ENCODE measurements at regions not wholly inside any gene's neighbourhood (a gene's known extent, or its start where the extent isn't known, plus 50 kb on each side); places are given as distances from the start of the nearest gene placed in this dataset.

GRCh38 chr2:204452464-204453023, 92.7 kb upstream of the PARD3B start:
- ATAC-seq (peak; percentile 79), DNase-seq (ENCODE audit: missing footprints) (no peak)
- intact Hi-C loops (cut with DNase I): loop anchor here (10.0 kb wide), 1 partner anchor 242 kb away; no protein-coding TSS in a partner anchor

GRCh38 chr2:204453730-204454167, 91.5 kb upstream of the PARD3B start:
- ATAC-seq: peak; percentile 32
- intact Hi-C loops (cut with DNase I): loop anchor here (10.0 kb wide), 1 partner anchor 241 kb away; no protein-coding TSS in a partner anchor
- peak; percentile 66 for DNase-seq (ENCODE audit: missing footprints)

DNA sequence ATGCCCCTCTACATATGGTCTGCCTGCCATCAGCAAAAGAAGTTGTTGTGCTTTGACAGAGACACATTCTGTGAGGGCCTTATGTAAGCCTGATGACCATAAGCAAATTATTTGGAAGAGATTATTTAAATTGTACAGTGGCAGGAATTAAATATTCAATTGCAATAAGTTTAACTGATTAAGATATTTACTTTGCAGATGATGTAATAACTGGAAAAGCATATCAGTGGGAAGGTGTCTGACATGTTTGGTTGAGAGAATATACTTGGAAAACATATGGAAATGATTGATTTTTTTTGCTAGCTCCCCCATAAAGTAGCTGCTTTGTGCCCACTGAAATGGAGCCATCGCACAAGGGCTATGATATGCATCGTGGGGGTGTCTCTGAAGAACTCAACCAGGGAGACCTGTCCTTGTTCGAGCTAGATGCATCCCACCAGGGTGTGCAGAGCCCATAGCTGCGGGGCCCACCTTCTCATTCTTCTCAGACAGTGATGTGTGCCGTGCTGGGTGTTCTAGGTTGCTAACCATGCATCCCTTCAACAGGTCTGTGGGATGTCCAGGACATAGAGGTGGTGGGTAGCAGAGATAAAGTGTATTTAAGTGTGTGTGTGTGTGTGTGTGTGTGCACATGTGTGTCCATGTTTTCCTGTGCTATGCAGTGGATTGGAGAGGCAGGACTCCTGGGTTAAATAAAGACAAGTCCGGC, 90.4 kb upstream of the PARD3B start:
- ATAC-seq: no peak
- intact Hi-C loops (cut with DNase I): loop anchor here (10.0 kb wide), 1 partner anchor 240 kb away; no protein-coding TSS in a partner anchor
- DNase-seq (ENCODE audit: missing footprints): no peak

- intact Hi-C loops (cut with DNase I): no loop called here
- DNase-seq (ENCODE audit: missing footprints): no peak
- ATAC-seq: peak; percentile 34
These were observed 76.4 kb upstream of the PARD3B start for GRCh38 chr2:204468746-204469429.

DNA sequence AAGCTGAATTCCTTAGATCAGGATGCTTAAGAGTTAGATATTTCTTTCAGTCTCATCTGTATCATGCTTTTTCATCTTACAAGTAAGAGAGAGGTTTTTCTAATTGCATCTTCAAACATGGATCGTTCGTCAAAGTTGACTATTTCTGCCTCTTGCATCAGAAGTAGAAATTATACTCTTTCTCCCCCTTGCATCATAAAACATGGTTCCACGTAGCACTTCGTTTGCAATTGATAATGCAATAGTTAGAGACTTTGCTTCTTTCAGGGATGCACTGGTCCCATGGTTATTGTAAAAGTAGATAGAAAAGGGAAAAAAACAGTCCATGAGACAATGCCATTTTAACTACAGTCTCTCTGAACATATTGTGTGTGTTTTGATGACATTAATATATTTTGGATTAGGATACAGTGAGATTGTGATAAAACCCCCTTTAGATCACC, 75.1 kb upstream of the PARD3B start:
- intact Hi-C loops (cut with DNase I): no loop called here
- ATAC-seq (no peak), DNase-seq (ENCODE audit: missing footprints) (no peak)

DNA sequence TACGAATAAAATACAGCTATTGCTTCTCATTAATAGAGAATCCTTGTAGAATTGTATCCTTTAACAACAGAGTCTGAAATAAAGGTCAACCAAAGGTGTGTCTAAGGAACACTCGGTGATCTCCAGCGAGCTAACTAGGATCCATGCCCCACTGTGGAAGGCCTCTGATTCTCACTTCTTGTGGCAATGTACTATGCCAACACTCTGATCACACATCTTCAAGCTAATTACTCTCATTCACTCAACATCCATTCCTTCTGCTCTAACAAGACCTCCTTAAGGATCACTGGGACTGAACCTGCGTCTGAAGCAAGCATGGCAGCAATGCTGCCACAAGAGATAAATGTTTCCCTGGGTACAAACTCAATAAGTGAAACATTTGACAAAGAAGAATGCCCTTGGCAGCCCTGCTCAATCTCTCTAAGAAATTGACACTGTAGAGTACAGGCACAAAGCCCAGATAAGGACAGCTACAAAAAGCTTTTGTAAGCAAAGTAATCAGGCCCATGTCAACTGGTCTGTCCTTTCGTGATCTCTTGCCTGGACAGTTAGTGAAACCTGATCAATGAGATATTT, 74.6 kb upstream of the PARD3B start:
- intact Hi-C loops (cut with DNase I): no loop called here
- no peak for DNase-seq (ENCODE audit: missing footprints)

DNA sequence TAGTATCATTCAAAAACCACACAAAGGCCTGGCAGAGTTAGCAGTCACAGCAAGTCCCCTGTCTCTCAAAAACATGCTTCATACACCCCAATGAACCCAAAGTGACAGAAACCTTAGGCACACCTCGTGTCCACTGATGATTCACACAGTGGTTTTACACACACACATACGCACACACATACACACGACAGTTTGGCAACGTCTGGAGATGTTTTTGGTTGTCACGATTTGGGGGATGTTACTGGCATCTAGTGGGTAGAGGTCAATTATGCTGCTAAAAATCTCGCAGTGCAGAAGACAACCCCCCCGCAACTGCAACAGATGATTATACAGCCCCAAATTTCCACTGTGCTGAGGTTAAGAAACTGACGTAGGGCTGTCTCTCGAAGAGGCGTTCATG, 72.9 kb upstream of the PARD3B start:
- ATAC-seq (no peak), DNase-seq (ENCODE audit: missing footprints) (no peak)
- intact Hi-C loops (cut with DNase I): no loop called here

More for the DNA sequence above, 74.6 kb upstream of the PARD3B start:
- no peak for ATAC-seq

DNA sequence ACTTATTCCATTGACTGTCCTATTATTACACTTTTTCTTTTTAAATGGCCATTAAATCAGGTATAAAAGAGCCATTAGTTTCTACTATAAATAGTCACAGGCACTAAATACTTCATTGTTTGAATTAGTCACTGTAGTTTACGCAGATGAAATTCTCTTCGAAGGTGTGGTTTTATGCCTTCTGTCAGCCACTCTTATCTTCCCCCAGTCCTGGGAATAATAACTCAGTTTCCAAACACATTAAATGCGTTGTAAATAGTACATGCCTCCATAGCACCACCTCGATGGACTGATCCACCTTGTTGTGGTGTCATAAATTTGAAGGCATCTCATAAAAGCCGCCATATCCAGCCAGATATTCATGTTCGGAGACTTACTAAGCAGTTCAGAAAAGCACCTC, 72.1 kb upstream of the PARD3B start:
- no peak for ATAC-seq
- DNase-seq (ENCODE audit: missing footprints): no peak
- intact Hi-C loops (cut with DNase I): no loop called here

GRCh38 chr2:204475399-204475798, 69.9 kb upstream of the PARD3B start:
- DNase-seq (ENCODE audit: missing footprints) (no peak), ATAC-seq (no peak)
- intact Hi-C loops (cut with DNase I): no loop called here

DNA sequence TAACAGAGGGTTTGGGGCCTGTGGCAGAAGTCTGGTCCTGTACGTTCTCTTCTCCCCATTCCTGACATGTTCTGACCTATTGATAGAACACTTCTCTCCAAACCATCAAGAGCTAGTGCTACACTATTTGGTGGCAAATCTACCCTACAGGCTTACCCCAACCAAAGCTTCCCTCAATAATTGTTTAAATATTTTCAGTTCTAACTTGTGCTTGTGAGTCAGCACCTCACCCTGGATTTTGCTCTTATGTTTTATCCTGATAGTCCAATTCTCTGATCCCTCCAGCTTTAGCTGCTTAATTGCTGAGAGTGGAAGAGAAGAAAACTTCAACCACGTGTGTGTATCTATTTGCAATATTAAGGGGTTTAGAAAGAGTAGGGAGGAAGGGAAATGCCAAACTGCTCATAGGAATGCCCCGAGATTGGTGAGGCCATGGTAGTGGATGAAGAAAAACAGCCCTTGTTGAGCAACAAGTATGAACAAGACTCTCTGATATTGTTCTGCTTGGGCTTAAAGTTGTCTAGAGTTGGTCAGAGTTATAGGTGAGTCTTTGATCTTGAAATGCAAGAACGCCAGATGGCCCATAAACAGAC, 67.8 kb upstream of the PARD3B start:
- intact Hi-C loops (cut with DNase I): no loop called here
- ATAC-seq (no peak), DNase-seq (ENCODE audit: missing footprints) (no peak)

GRCh38 chr2:204479557-204479956, 65.7 kb upstream of the PARD3B start:
- ATAC-seq (no peak), DNase-seq (ENCODE audit: missing footprints) (no peak)
- intact Hi-C loops (cut with DNase I): no loop called here

GRCh38 chr2:204480676-204481075, 64.6 kb upstream of the PARD3B start:
- intact Hi-C loops (cut with DNase I): no loop called here
- no peak for ATAC-seq
- no peak for DNase-seq (ENCODE audit: missing footprints)

DNA sequence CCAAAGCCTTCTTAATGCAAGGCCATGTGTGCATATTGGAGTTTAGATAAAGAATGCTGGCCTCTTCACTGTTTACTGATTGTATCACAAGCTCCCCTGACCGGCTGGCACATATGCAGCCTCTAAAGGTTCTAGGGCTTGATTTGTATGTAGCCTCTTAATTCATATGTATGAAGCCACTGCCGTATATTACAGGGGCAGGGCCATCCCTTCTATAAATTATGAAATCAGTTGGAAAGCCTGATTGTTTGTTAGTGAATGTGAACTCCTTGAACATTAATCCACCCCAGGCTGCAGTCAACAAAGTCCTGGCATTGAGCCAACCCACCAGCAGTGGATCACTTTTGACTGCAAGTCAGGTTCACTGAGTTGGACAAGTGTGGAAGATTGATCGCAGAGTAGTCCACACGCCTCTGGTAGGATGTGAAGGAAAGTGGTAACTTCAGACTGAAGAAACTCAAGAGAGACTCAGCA, 61.6 kb upstream of the PARD3B start:
- intact Hi-C loops (cut with DNase I): no loop called here
- no peak for ATAC-seq
- DNase-seq (ENCODE audit: missing footprints): no peak

GRCh38 chr2:204486321-204486720, 59.0 kb upstream of the PARD3B start:
- ATAC-seq (no peak), DNase-seq (ENCODE audit: missing footprints) (no peak)
- intact Hi-C loops (cut with DNase I): no loop called here

DNA sequence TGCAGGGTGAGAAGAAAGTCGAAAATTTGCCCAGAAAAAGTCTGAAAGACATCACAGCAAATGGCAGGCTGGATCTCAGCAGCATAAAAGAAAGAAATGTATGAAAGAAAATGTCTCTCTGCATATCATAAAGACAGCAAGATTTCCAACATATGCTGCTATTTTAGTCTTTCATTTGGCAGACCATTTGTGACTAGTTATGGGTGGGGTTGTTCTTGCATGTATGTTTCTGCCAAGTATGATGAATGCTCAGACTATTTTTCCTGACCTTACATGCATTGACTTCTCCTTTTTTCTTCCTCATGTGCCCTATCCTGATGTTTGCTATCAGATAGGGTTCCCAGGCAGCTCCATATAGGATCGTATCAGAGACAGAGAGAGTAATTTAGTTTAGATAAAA, 58.5 kb upstream of the PARD3B start:
- ATAC-seq: no peak
- DNase-seq (ENCODE audit: missing footprints): no peak
- intact Hi-C loops (cut with DNase I): no loop called here

GRCh38 chr2:204487447-204488229, 57.6 kb upstream of the PARD3B start:
- DNase-seq (ENCODE audit: missing footprints) (no peak), ATAC-seq (no peak)
- intact Hi-C loops (cut with DNase I): no loop called here

DNA sequence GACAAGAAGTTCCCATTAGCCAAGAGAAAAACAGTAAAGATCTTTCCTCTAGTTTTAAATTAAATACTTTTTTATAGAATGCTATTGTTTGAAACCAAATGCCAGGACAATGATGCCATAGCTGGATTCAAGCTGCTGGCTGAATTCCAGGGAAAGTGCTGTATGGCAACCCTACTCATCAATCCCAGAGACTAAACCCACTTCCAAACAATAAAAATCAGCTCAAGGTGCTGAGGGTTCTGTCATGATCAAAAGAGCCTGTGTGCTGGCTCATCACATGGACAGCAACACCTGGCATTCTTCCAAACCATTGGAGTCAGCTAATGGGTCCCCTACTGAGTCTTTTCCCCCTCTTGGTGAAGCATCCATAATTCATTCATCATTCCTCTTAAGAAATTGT, 53.7 kb upstream of the PARD3B start:
- no peak for ATAC-seq
- intact Hi-C loops (cut with DNase I): no loop called here

GRCh38 chr2:204492417-204492816, 52.9 kb upstream of the PARD3B start:
- ATAC-seq (no peak), DNase-seq (ENCODE audit: missing footprints) (no peak)
- intact Hi-C loops (cut with DNase I): no loop called here

More for the DNA sequence above, 53.7 kb upstream of the PARD3B start:
- no peak for DNase-seq (ENCODE audit: missing footprints)
